Keratinocyte (primary cell): ENCODE measurements at regions not wholly inside any gene's neighbourhood (a gene's known extent, or its start where the extent isn't known, plus 50 kb on each side); places are given as distances from the start of the nearest gene placed in this dataset.

Source experiments
- CTCF ChIP-seq, 3 experiments: IDR thresholded peaks in 1 of 3; conservative IDR thresholded peaks in 1 of 3; optimal IDR thresholded peaks in 1 of 3; 2 replicates in 2 of 3; 3 replicates in 1 of 3; pipeline versions ENCODE3 to v1.5.1; 2011; ENCODE audit warnings: low read length in 3 of 3, mild to moderate bottlenecking in 3 of 3, moderate library complexity in 2 of 3, control low read depth in 1 of 3, inconsistent platforms in 1 of 3; ENCODE audit not compliant: insufficient read depth in 2 of 3; ENCODE audit errors: extremely low read depth in 1 of 3
- EZH2 ChIP-seq: IDR thresholded peaks from one replicate; pipeline ENCODE4 v1.6.1; 2012; ENCODE audit warnings: inconsistent platforms, mild to moderate bottlenecking, low read length, moderate library complexity

DNA sequence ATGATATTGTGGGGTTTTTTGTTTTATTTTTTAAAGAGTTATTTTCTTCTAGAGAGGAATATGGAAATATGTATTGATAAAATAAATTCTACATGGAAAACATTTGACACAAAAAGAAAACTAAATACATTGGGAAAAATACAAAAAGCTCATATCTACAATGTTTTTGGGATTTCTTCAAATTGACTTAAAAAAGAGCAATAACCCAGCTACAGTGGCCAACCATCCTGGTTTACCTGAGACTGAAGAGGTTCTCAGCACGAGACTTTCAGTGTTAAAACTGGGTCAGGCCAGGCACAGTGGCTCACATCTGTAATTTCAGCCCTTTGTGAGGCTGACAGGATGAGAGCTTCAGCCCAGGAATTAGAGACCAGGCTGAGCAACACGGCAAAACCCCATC, 56.7 kb upstream of the MYCN start:
- TF ChIP-seq CTCF (optimal IDR thresholded peaks at IDR 0.05 in 1 of 3, IDR thresholded peaks at IDR 0.05 in 1 of 3, conservative IDR thresholded peaks at IDR 0.05 in 1 of 3; ENCODE audit: extremely low read depth in 1 of 3, insufficient read depth in 2 of 3, low read length in 3 of 3): no peak
- no peak for TF ChIP-seq EZH2
